ENCODE measurements at regions not wholly inside any gene's neighbourhood (a gene's known extent, or its start where the extent isn't known, plus 50 kb on each side); places are given as distances from the start of the nearest gene placed in this dataset.

GRCh38 chr7:116083796-116084195, 53.2 kb upstream of the TFEC start:
- Histone ChIP-seq H3K9me3 (replicated peaks; ENCODE audit: low read length) (no peaks in the 10 kb centered on the region), H3K4me1 (ENCODE audit: control insufficient read depth, insufficient read depth, low read length) (no peaks in the 10 kb centered on the region), H3K4me2 (ENCODE audit: low read length) (no peak overlapping the region), H3K27me3 (ENCODE audit: control insufficient read depth, insufficient read depth, low read length) (no peaks in the 10 kb centered on the region), H3K36me3 (ENCODE audit: insufficient read depth, low read length) (no peaks in the 10 kb centered on the region), H3K4me3 (ENCODE audit: low read length) (no peak overlapping the region), H3K9ac (ENCODE audit: low read depth, low read length) (no peak overlapping the region)

GRCh38 chr7:116086547-116087045, 56.0 kb upstream of the TFEC start:
- H3K36me3 ChIP-seq (ENCODE audit: insufficient read depth, low read length) = no peaks in the 10 kb centered on the region
- no peak overlapping the region for H3K9ac ChIP-seq (ENCODE audit: low read depth, low read length)
- no peak overlapping the region for H3K4me2 ChIP-seq (ENCODE audit: low read length)
- peaks cover 3% of the 10 kb centered on the region for H3K4me1 ChIP-seq (ENCODE audit: control insufficient read depth, insufficient read depth, low read length)
- no peaks in the 10 kb centered on the region for H3K27me3 ChIP-seq (ENCODE audit: control insufficient read depth, insufficient read depth, low read length)
- no peak overlapping the region for H3K4me3 ChIP-seq (ENCODE audit: low read length)
- H3K9me3 ChIP-seq (replicated peaks; ENCODE audit: low read length) = no peaks in the 10 kb centered on the region

GRCh38 chr7:116087291-116087690, 56.7 kb upstream of the TFEC start:
- Histone ChIP-seq H3K4me1 (ENCODE audit: control insufficient read depth, insufficient read depth, low read length) (peaks cover 3% of the 10 kb centered on the region), H3K9me3 (replicated peaks; ENCODE audit: low read length) (no peaks in the 10 kb centered on the region), H3K36me3 (ENCODE audit: insufficient read depth, low read length) (no peaks in the 10 kb centered on the region), H3K4me2 (ENCODE audit: low read length) (no peak overlapping the region), H3K27me3 (ENCODE audit: control insufficient read depth, insufficient read depth, low read length) (no peaks in the 10 kb centered on the region), H3K4me3 (ENCODE audit: low read length) (no peak overlapping the region), H3K9ac (ENCODE audit: low read depth, low read length) (no peak overlapping the region)

- Histone ChIP-seq H3K4me1 (ENCODE audit: control insufficient read depth, insufficient read depth, low read length) (peaks cover 3% of the 10 kb centered on the region), H3K9me3 (replicated peaks; ENCODE audit: low read length) (no peaks in the 10 kb centered on the region), H3K4me2 (ENCODE audit: low read length) (no peak overlapping the region), H3K27me3 (ENCODE audit: control insufficient read depth, insufficient read depth, low read length) (no peaks in the 10 kb centered on the region), H3K9ac (ENCODE audit: low read depth, low read length) (no peak overlapping the region), H3K36me3 (ENCODE audit: insufficient read depth, low read length) (no peaks in the 10 kb centered on the region), H3K4me3 (ENCODE audit: low read length) (no peak overlapping the region)
These were observed 57.4 kb upstream of the TFEC start for GRCh38 chr7:116087984-116088383.

- peaks cover 3% of the 10 kb centered on the region for H3K4me1 ChIP-seq (ENCODE audit: control insufficient read depth, insufficient read depth, low read length)
- H3K9me3 ChIP-seq (replicated peaks; ENCODE audit: low read length) = no peaks in the 10 kb centered on the region
- no peaks in the 10 kb centered on the region for H3K27me3 ChIP-seq (ENCODE audit: control insufficient read depth, insufficient read depth, low read length)
- H3K4me3 ChIP-seq (ENCODE audit: low read length) = no peak overlapping the region
- no peak overlapping the region for H3K9ac ChIP-seq (ENCODE audit: low read depth, low read length)
- no peak overlapping the region for H3K4me2 ChIP-seq (ENCODE audit: low read length)
- H3K36me3 ChIP-seq (ENCODE audit: insufficient read depth, low read length) = no peaks in the 10 kb centered on the region
These were observed 58.7 kb upstream of the TFEC start for GRCh38 chr7:116089293-116089692.

GRCh38 chr7:116093516-116094301, 63.1 kb upstream of the TFEC start:
- H3K4me2 ChIP-seq (ENCODE audit: low read length) = no peak overlapping the region
- no peak overlapping the region for H3K9ac ChIP-seq (ENCODE audit: low read depth, low read length)
- H3K27me3 ChIP-seq (ENCODE audit: control insufficient read depth, insufficient read depth, low read length) = no peaks in the 10 kb centered on the region
- H3K4me1 ChIP-seq (ENCODE audit: control insufficient read depth, insufficient read depth, low read length) = peaks cover 12% of the 10 kb centered on the region
- no peaks in the 10 kb centered on the region for H3K9me3 ChIP-seq (replicated peaks; ENCODE audit: low read length)
- no peaks in the 10 kb centered on the region for H3K36me3 ChIP-seq (ENCODE audit: insufficient read depth, low read length)
- no peak overlapping the region for H3K4me3 ChIP-seq (ENCODE audit: low read length)

GRCh38 chr7:116095396-116095795, 64.8 kb upstream of the TFEC start:
- Histone ChIP-seq H3K36me3 (ENCODE audit: insufficient read depth, low read length) (no peaks in the 10 kb centered on the region), H3K27me3 (ENCODE audit: control insufficient read depth, insufficient read depth, low read length) (no peaks in the 10 kb centered on the region), H3K4me2 (ENCODE audit: low read length) (no peak overlapping the region), H3K4me1 (ENCODE audit: control insufficient read depth, insufficient read depth, low read length) (peaks cover 9% of the 10 kb centered on the region), H3K4me3 (ENCODE audit: low read length) (no peak overlapping the region), H3K9ac (ENCODE audit: low read depth, low read length) (no peak overlapping the region), H3K9me3 (replicated peaks; ENCODE audit: low read length) (no peaks in the 10 kb centered on the region)

GRCh38 chr7:116097365-116098009, 66.9 kb upstream of the TFEC start:
- H3K9ac ChIP-seq (ENCODE audit: low read depth, low read length) = no peak overlapping the region

GRCh38 chr7:116098175-116098574, 67.6 kb upstream of the TFEC start:
- Histone ChIP-seq H3K9me3 (replicated peaks; ENCODE audit: low read length) (no peaks in the 10 kb centered on the region), H3K27me3 (ENCODE audit: control insufficient read depth, insufficient read depth, low read length) (no peaks in the 10 kb centered on the region)

More at GRCh38 chr7:116097365-116098009, 66.9 kb upstream of the TFEC start:
- H3K9me3 ChIP-seq (replicated peaks; ENCODE audit: low read length) = no peaks in the 10 kb centered on the region
- H3K4me2 ChIP-seq (ENCODE audit: low read length) = peak overlapping the region; percentile 1
- peaks cover 16% of the 10 kb centered on the region for H3K4me1 ChIP-seq (ENCODE audit: control insufficient read depth, insufficient read depth, low read length)
- H3K4me3 ChIP-seq (ENCODE audit: low read length) = no peak overlapping the region
- H3K27me3 ChIP-seq (ENCODE audit: control insufficient read depth, insufficient read depth, low read length) = no peaks in the 10 kb centered on the region
- H3K36me3 ChIP-seq (ENCODE audit: insufficient read depth, low read length) = no peaks in the 10 kb centered on the region

GRCh38 chr7:116100626-116101025, 70.1 kb upstream of the TFEC start:
- Histone ChIP-seq H3K9me3 (replicated peaks; ENCODE audit: low read length) (no peaks in the 10 kb centered on the region), H3K9ac (ENCODE audit: low read depth, low read length) (no peak overlapping the region), H3K4me1 (ENCODE audit: control insufficient read depth, insufficient read depth, low read length) (peaks cover 16% of the 10 kb centered on the region), H3K4me2 (ENCODE audit: low read length) (no peak overlapping the region), H3K4me3 (ENCODE audit: low read length) (no peak overlapping the region), H3K36me3 (ENCODE audit: insufficient read depth, low read length) (no peaks in the 10 kb centered on the region), H3K27me3 (ENCODE audit: control insufficient read depth, insufficient read depth, low read length) (no peaks in the 10 kb centered on the region)

More at GRCh38 chr7:116098175-116098574, 67.6 kb upstream of the TFEC start:
- Histone ChIP-seq H3K4me2 (ENCODE audit: low read length) (no peak overlapping the region), H3K4me1 (ENCODE audit: control insufficient read depth, insufficient read depth, low read length) (peaks cover 16% of the 10 kb centered on the region), H3K36me3 (ENCODE audit: insufficient read depth, low read length) (no peaks in the 10 kb centered on the region), H3K4me3 (ENCODE audit: low read length) (no peak overlapping the region), H3K9ac (ENCODE audit: low read depth, low read length) (no peak overlapping the region)

GRCh38 chr7:116101704-116102103, 71.1 kb upstream of the TFEC start:
- no peak overlapping the region for H3K9ac ChIP-seq (ENCODE audit: low read depth, low read length)
- H3K36me3 ChIP-seq (ENCODE audit: insufficient read depth, low read length) = no peaks in the 10 kb centered on the region
- peaks cover 16% of the 10 kb centered on the region for H3K4me1 ChIP-seq (ENCODE audit: control insufficient read depth, insufficient read depth, low read length)
- no peaks in the 10 kb centered on the region for H3K27me3 ChIP-seq (ENCODE audit: control insufficient read depth, insufficient read depth, low read length)
- no peak overlapping the region for H3K4me3 ChIP-seq (ENCODE audit: low read length)
- no peaks in the 10 kb centered on the region for H3K9me3 ChIP-seq (replicated peaks; ENCODE audit: low read length)
- no peak overlapping the region for H3K4me2 ChIP-seq (ENCODE audit: low read length)
